ENCODE measurements at regions not wholly inside any gene's neighbourhood (a gene's known extent, or its start where the extent isn't known, plus 50 kb on each side); places are given as distances from the start of the nearest gene placed in this dataset.

- POLR2A ChIA-PET (ENCODE audit: partially characterized antibody) = no interaction called here
- CTCF ChIA-PET (ENCODE audit: partially characterized antibody) = interaction anchor here (0.7 to 1.3 kb wide), 2 partner anchors 65 to 125 kb away, joined by 3 to 5 read pairs; no protein-coding TSS in a partner anchor
- Histone ChIP-seq H2AK5ac (ENCODE audit: low read depth, low read length) (no peak overlapping the region), H3K79me2 (ENCODE audit: control insufficient read depth in 1 of 2, insufficient read depth in 2 of 2, low read length in 2 of 2) (no peaks in the 10 kb centered on the region), H4K20me1 (replicated peaks in 1 of 2; ENCODE audit: control insufficient read depth in 1 of 2, insufficient read depth in 2 of 2, low read length in 2 of 2) (no peaks in the 10 kb centered on the region), H2AFZ (ENCODE audit: low read length) (no peak overlapping the region), H2BK12ac (ENCODE audit: low read depth, low read length) (no peak overlapping the region), H2BK20ac (ENCODE audit: low read length) (no peak overlapping the region), H3K4me3 (ENCODE audit: extremely low read depth in 1 of 4, insufficient read depth in 2 of 4, low read depth in 3 of 4, low read length in 4 of 4) (no peak overlapping the region), H3K36me3 (ENCODE audit: control insufficient read depth in 2 of 4, insufficient read depth in 4 of 4, low read length in 3 of 4) (no peaks in the 10 kb centered on the region), H3K27ac (ENCODE audit: low read depth, low read length) (no peak overlapping the region), H3K4me1 (replicated peaks in 1 of 4; ENCODE audit: control insufficient read depth in 3 of 4, insufficient read depth in 4 of 4, low read length in 3 of 4) (no peaks in the 10 kb centered on the region; a peak in 1 of 7 replicates), H3K56ac (replicated peaks; ENCODE audit: insufficient read length, low read depth, low read length) (no peak overlapping the region), H3K14ac (ENCODE audit: insufficient read length) (no peak overlapping the region), H3K4me2 (ENCODE audit: insufficient read depth in 1 of 2, low read depth in 2 of 2, low read length in 2 of 2) (no peak overlapping the region), H3K4ac (replicated peaks; ENCODE audit: insufficient read length, low read depth, low read length) (no peak overlapping the region), H3K18ac (ENCODE audit: extremely low read depth, low read length) (no peak overlapping the region), H3K27me3 (replicated peaks in 1 of 4; ENCODE audit: control insufficient read depth in 3 of 4, extremely low read depth in 1 of 4, insufficient read depth in 3 of 4, low read length in 3 of 4) (no peaks in the 10 kb centered on the region), H4K8ac (ENCODE audit: extremely low read depth, insufficient read depth, low read length) (no peak overlapping the region), H4K91ac (replicated peaks; ENCODE audit: insufficient read length, low read length) (no peak overlapping the region), H3K23me2 (ENCODE audit: low read depth, low read length) (no peaks in the 10 kb centered on the region), H3K79me1 (ENCODE audit: low read depth, low read length) (no peaks in the 10 kb centered on the region), H2BK120ac (replicated peaks; ENCODE audit: low read depth, low read length) (no peak overlapping the region), H3K23ac (ENCODE audit: insufficient read length) (no peak overlapping the region), H2BK15ac (ENCODE audit: low read length) (no peak overlapping the region), H2BK5ac (ENCODE audit: low read depth, low read length) (no peak overlapping the region), H3K9me3 (ENCODE audit: insufficient read depth in 2 of 2, low read depth in 1 of 2, low read length in 1 of 2) (no peaks in the 10 kb centered on the region), H3K9ac (replicated peaks in 1 of 4; ENCODE audit: extremely low read depth in 1 of 4, low read depth in 3 of 4, low read length in 3 of 4) (no peak overlapping the region), H4K5ac (ENCODE audit: insufficient read length, low read depth, low read length) (no peak overlapping the region)
- TF ChIP-seq KDM1A (IDR thresholded peaks at IDR 0.05; ENCODE audit: borderline replicate concordance, low read length) (peak; percentile 64; the same call in 1 of the 2 replicates), HDAC6 (IDR thresholded peaks at IDR 0.05; ENCODE audit: low read depth, low read length) (no peak)
- DNase-seq (ENCODE audit: low read depth in 1 of 2, low spot score in 2 of 2) (no peak), FAIRE-seq (no peak)
Measured at GRCh38 chr3:56864090-56864489, 62.3 kb upstream of the ARHGEF3 start.
